ENCODE measurements at regions not wholly inside any gene's neighbourhood (a gene's known extent, or its start where the extent isn't known, plus 50 kb on each side); places are given as distances from the start of the nearest gene placed in this dataset.

DNA sequence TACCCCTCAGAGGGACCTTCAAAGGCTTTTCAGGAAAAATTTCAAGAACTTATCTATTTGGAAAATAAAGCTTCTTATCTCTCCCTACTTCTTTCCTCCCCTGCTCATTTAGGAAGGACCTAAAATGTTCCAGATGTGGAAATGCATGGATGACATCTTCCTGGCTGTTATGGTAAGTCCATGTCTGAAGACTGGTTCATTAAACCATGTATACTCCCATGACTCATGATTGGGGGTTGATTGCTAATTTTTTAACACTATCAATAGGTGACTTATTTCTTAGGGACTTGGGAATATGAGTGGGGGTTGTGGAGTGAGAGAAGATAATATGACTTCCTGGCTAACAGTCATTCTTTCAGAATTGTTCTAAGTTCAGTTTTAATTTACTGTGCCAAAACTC lies 104.0 kb upstream of the PARD3B start:
- Histone ChIP-seq H3K27ac (no peak overlapping the region), H3K4me1 (peaks cover 0 to 11% (median 6%) of the 10 kb centered on the region in 4 donors), H3K4me3 (no peak overlapping the region), H3K9me3 (peaks cover 0 to 3% (median 2%) of the 10 kb centered on the region in 4 donors), H3K36me3 (no peaks in the 10 kb centered on the region), H3K27me3 (no peaks in the 10 kb centered on the region)
- peak in 1 of 2 donors; percentile 35 for DNase-seq
- intact Hi-C loops (cut with DNase I; ENCODE audit: low total_unique reads), result no loop called here
- TF ChIP-seq POLR2A (IDR thresholded peaks at IDR 0.05), result no peak
- TF ChIP-seq, protein P1, sequence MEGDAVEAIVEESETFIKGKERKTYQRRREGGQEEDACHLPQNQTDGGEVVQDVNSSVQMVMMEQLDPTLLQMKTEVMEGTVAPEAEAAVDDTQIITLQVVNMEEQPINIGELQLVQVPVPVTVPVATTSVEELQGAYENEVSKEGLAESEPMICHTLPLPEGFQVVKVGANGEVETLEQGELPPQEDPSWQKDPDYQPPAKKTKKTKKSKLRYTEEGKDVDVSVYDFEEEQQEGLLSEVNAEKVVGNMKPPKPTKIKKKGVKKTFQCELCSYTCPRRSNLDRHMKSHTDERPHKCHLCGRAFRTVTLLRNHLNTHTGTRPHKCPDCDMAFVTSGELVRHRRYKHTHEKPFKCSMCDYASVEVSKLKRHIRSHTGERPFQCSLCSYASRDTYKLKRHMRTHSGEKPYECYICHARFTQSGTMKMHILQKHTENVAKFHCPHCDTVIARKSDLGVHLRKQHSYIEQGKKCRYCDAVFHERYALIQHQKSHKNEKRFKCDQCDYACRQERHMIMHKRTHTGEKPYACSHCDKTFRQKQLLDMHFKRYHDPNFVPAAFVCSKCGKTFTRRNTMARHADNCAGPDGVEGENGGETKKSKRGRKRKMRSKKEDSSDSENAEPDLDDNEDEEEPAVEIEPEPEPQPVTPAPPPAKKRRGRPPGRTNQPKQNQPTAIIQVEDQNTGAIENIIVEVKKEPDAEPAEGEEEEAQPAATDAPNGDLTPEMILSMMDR (IDR thresholded peaks at IDR 0.05), result no peak
- no peak for TF ChIP-seq EP300 (IDR thresholded peaks at IDR 0.05)
- no peak for TF ChIP-seq POLR2AphosphoS5 (IDR thresholded peaks at IDR 0.05)

DNA sequence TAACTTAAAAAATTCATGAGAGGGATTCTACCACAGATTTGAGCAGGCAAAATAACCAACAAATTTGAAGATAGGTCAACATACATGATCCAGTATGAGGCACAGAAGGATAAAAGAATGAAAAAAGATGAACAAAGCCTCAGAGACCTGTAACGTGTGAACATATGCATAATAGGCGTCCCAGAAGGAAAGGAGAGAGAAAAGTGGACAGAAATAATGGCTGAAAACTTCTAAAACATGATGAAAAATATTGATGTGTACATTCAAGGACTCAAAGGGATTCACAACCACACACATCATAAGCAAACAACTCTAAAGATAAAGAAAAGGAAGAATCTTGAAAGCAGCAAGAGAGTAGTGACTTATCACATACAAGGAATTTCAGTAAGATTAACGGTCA lies 100.1 kb upstream of the PARD3B start:
- intact Hi-C loops (cut with DNase I; ENCODE audit: low total_unique reads), result no loop called here
- Histone ChIP-seq H3K36me3 (no peaks in the 10 kb centered on the region), H3K4me1 (no peaks in the 10 kb centered on the region), H3K27me3 (no peaks in the 10 kb centered on the region), H3K4me3 (no peak overlapping the region), H3K9me3 (peaks cover 0 to 3% (median 2%) of the 10 kb centered on the region in 4 donors), H3K27ac (no peak overlapping the region)
- no peak for TF ChIP-seq POLR2AphosphoS5 (IDR thresholded peaks at IDR 0.05)
- TF ChIP-seq, protein P1 (IDR thresholded peaks at IDR 0.05), result no peak
- no peak for TF ChIP-seq POLR2A (IDR thresholded peaks at IDR 0.05)
- no peak for TF ChIP-seq EP300 (IDR thresholded peaks at IDR 0.05)
- DNase-seq, result no peak
- 89 to 92% (median 91%) methylated on average over 3 of the region's 3 CpGs for WGBS, 5 donors

DNA sequence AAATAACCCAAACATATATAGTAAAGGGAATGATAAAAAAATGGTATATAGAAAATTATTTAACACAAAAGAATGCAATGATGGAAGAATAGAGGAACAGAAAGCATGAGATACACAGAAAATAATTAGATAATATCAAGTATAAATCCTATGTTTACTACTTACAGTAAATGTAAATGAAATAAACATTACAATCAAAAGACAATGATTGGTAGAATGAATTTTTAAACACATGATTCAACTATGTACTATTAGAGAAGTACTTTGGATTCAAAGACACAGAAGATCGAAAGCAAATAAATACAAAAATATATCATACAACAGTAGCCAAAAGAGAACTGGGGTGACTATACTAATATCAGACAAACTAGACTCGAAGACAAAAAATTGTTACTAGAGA lies 97.6 kb upstream of the PARD3B start:
- Histone ChIP-seq H3K9me3 (peaks cover 0 to 3% (median 0%) of the 10 kb centered on the region in 4 donors), H3K4me3 (no peak overlapping the region), H3K27ac (no peak overlapping the region), H3K4me1 (peaks cover 0 to 10% (median 4%) of the 10 kb centered on the region in 4 donors), H3K27me3 (no peaks in the 10 kb centered on the region), H3K36me3 (no peaks in the 10 kb centered on the region)
- TF ChIP-seq, protein P1 (IDR thresholded peaks at IDR 0.05), result no peak
- TF ChIP-seq EP300 (IDR thresholded peaks at IDR 0.05), result no peak
- no peak for TF ChIP-seq POLR2AphosphoS5 (IDR thresholded peaks at IDR 0.05)
- TF ChIP-seq POLR2A (IDR thresholded peaks at IDR 0.05), result no peak
- intact Hi-C loops (cut with DNase I; ENCODE audit: low total_unique reads), result no loop called here
- DNase-seq, result no peak
- WGBS, 5 donors, result 90 to 95% (median 93%) methylated on average over 2 of the region's 2 CpGs

DNA sequence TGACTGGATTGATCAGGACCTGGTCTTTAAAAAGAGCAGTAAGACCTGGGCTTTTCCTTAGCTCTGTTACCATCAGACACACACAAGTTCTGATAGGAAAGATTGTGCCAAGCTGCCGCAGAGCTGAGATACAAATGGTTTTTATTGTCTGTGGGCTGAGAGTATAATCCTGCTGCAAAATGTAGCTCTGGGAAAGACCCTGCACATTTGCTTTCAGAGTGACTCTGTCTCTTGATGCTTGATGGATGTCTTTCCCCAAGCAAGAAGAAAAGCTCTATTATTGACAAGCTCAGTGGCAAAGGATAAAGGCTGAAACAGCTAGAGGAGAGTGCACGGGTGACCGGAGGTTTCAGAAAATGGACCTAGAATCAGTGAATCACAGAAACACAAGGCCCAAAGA lies 95.3 kb upstream of the PARD3B start:
- Histone ChIP-seq H3K4me1 (peaks cover 0 to 29% (median 16%) of the 10 kb centered on the region in 4 donors), H3K27ac (no peak overlapping the region), H3K9me3 (peaks cover 0 to 3% (median 0%) of the 10 kb centered on the region in 4 donors), H3K4me3 (no peak overlapping the region), H3K36me3 (no peaks in the 10 kb centered on the region), H3K27me3 (no peaks in the 10 kb centered on the region)
- 86 to 98% (median 94%) methylated on average over 3 of the region's 3 CpGs for WGBS, 5 donors
- DNase-seq, result no peak
- intact Hi-C loops (cut with DNase I; ENCODE audit: low total_unique reads), result no loop called here
- TF ChIP-seq POLR2AphosphoS5 (IDR thresholded peaks at IDR 0.05) (no peak), POLR2A (IDR thresholded peaks at IDR 0.05) (no peak), EP300 (IDR thresholded peaks at IDR 0.05) (no peak)
- TF ChIP-seq, protein P1 (IDR thresholded peaks at IDR 0.05), result no peak

Data from stomach (tissue), 8 donors.